CD4-positive, alpha-beta T cell treated with Interleukin-12 subunit alpha and Interleukin-12 subunit beta, for 1 hour (primary cell): ENCODE measurements at regions not wholly inside any gene's neighbourhood (a gene's known extent, or its start where the extent isn't known, plus 50 kb on each side); places are given as distances from the start of the nearest gene placed in this dataset.
"Not testable (repeated sequence)": the region's sequence is repeated elsewhere in the genome, so short reads cannot be mapped to it uniquely, and the experiment has no call there.

ENCODE experiments used
- DNase-seq: peaks from one replicate; pipeline ENCODE4 v3.0.0-alpha.2; 2020

- no peak for DNase-seq
Measured at GRCh38 chr14:82872494-82872893, 1338.8 kb upstream of the SEL1L start.

- no peak for DNase-seq
Measured at GRCh38 chr14:82878951-82879350, 1345.3 kb upstream of the SEL1L start.

GRCh38 chr14:82879949-82880535, 1346.4 kb upstream of the SEL1L start:
- no peak for DNase-seq

- no peak for DNase-seq
Measured at GRCh38 chr14:82886670-82887069, 1353.0 kb upstream of the SEL1L start.

GRCh38 chr14:82889701-82890100, 1356.0 kb upstream of the SEL1L start:
- DNase-seq = no peak

- no peak for DNase-seq
Measured at GRCh38 chr14:82896476-82896875, 1362.8 kb upstream of the SEL1L start.

GRCh38 chr14:82897469-82898308, 1364.0 kb upstream of the SEL1L start:
- no peak for DNase-seq

GRCh38 chr14:82905762-82906161, 1372.1 kb upstream of the SEL1L start:
- DNase-seq = no peak

GRCh38 chr14:82911930-82912329, 1378.3 kb upstream of the SEL1L start:
- DNase-seq = no peak

- no peak for DNase-seq
Measured at GRCh38 chr14:82913396-82913795, 1379.7 kb upstream of the SEL1L start.

- DNase-seq = no peak
Measured at GRCh38 chr14:82915381-82915780, 1381.7 kb upstream of the SEL1L start.

GRCh38 chr14:82935691-82936090, 1402.0 kb upstream of the SEL1L start:
- no peak for DNase-seq

GRCh38 chr14:82951171-82951570, 1417.5 kb upstream of the SEL1L start:
- no peak for DNase-seq

- no peak for DNase-seq
Measured at GRCh38 chr14:82963756-82964155, 1430.1 kb upstream of the SEL1L start.

GRCh38 chr14:82987502-82988124, 1454.0 kb upstream of the SEL1L start:
- no peak for DNase-seq

- DNase-seq = not testable (repeated sequence)
Measured at GRCh38 chr14:82994547-82994946, 1460.9 kb upstream of the SEL1L start.

- DNase-seq = no peak
Measured at GRCh38 chr14:82999802-83000201, 1466.1 kb upstream of the SEL1L start.

GRCh38 chr14:83004456-83005006, 1470.9 kb upstream of the SEL1L start:
- DNase-seq = no peak

GRCh38 chr14:83006121-83006670, 1472.5 kb upstream of the SEL1L start:
- no peak for DNase-seq

GRCh38 chr14:83007052-83007451, 1473.4 kb upstream of the SEL1L start:
- not testable (repeated sequence) for DNase-seq

GRCh38 chr14:83007641-83008225, 1474.1 kb upstream of the SEL1L start:
- DNase-seq = no peak

GRCh38 chr14:83017296-83017695, 1483.6 kb upstream of the SEL1L start:
- no peak for DNase-seq
